Globus pallidus (tissue), 1 donor: ENCODE measurements at regions not wholly inside any gene's neighbourhood (a gene's known extent, or its start where the extent isn't known, plus 50 kb on each side); places are given as distances from the start of the nearest gene placed in this dataset.
A peak's percentile ranks its signal among the peaks of the same experiment; 100 is the strongest.

Experiments used
- DNase-seq: peaks from one replicate; pipeline ENCODE4 v3.0.0-alpha.2; 2015; ENCODE audit warnings: low spot score

DNA sequence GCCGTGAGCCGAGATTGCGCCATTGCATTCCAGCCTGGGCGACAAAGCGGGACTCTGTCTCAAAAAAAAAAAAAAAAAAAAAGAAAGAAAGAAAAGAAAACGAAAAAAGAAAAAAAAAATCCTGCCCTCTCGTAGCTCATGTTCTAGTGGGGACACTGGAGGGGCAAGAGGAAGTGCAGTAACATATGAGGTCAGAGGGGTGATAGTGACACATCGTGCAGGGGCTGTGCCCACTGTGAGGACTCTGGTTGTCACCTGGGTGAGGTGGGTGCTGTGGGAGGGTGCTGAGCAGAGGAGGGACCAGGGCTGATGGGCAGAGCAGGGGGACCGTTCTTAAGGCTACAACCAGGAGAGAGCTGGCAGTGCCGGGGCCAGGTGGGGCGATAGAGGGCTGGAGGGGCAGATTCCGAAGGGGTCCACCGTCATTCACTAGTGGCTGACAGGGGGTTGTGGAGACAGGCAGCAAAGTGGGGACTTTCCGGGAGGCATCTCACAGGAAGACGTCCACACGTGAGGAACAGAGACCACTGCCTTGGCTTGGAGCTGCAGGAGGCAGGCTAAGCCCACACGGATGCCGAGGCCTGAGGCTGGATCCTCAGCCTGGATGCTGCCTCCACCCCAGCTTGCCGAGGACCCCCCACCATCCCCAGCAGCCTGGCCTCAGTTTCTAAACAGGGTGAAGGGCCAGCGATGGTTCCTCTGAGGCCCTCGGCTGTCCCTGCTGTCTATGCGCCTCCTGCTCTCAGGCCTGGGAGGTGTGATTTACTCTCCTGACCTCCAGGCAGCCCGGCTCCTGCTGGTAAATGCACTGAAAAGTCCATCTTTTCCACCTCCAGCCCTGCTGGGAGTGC, 154.3 kb upstream of the IQSEC1 start:
- DNase-seq, result no peak

- no peak for DNase-seq
Measured at GRCh38 chr3:13224967-13225366, 151.7 kb upstream of the IQSEC1 start.

DNA sequence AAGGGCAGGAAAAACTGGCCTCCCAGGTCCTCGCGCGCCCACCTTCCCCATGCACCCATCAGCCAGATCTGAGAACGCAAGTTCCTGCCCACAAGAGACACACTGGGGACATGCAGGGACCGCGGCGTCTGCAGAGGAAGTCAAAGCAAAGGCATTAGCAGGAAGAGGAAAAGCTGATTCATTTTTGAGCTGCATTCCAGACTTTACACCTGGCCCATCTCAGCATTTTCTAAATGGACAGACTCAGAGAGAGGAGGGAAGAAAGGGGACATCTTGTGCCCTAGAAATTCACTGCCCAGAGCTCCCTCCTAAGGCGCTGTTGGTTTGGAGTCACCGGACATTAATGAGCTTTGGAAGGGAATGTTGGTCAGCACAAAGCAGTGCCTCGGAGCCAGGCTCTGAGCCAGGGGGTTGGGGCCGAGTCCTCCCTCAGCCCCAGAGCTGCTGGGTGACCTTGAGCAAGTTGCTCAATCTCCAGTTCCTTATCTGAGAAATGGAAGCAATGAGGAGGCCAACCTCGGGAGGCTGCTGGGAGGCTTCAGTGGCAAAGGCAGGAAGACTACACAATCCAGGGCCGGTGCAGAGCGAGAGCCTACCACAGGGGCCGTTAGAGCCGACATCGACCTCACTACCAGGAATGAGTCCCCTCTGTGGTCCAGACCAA, 150.5 kb upstream of the IQSEC1 start:
- no peak for DNase-seq

DNA sequence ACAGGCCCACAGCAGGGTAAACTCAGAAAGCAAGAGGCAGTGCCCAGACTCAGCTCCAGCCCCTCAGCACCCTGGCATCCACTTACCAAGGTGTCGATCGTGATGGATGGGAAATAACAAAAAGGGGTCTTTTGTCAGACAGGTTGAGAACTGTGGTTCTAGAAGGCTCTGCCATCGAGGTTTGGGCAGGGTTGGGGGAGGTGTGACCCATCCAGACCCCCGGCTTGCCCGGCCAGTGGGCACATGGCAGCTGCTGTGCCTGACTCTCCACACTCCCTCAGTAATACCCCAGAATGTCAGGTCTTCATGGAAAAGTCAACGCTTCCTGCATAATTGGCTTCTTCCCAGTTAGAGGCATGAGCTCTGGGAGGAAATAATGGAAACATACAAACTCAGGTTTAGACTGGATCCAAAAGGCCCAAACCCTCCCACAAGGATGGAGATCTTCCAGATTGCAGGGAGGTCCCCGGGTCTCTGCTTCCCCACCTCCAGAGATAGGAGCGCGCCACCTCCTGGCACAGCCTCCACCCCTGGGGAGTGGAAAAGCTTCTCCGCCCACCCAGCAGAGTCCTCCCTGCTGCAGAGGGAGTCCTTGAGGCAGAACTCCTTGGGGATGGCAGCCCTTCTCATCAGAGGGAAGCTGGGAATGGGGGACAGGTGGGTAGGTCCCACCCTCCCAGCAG, 149.8 kb upstream of the IQSEC1 start:
- no peak for DNase-seq

DNA sequence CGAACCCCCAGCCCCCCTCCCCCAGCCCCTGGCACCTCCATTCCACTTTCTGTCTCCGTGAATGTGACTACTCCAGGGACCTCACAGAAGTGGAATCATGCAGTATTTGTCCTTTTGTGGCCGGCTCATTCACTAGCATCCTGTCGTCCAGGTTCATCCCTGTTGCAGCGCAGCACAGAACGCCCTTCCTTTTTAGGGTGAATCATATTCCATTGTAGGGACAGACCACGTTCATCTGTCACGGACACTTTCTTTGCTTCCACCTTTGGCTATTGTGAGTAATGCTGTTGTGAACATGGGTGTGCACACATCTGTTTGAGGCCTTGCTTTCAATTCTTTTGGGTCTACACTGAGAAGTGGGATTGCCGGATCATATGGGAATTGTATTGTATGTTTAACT, 148.9 kb upstream of the IQSEC1 start:
- no peak for DNase-seq

GRCh38 chr3:13221491-13222061, 148.3 kb upstream of the IQSEC1 start:
- DNase-seq, result no peak

DNA sequence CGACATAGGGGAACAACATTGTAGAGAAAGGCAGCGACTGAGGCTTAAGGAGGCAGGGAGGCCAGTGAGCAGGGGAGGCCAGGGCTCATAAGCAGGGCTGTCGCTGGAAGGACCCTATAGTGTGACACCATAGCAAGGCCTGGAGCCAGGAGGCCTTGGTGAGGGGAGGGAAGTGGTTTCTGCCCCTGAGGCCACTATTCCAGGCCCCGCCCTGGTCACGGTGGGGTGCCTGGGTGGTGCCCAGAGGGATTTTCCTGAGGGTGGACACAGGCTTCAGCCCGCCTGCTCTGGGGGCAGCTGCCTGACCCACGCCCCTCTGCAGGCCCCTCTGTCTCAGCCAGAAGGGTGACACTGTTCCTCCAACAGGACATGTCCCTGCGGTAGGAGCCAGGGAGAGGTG, 147.8 kb upstream of the IQSEC1 start:
- DNase-seq, result no peak

DNA sequence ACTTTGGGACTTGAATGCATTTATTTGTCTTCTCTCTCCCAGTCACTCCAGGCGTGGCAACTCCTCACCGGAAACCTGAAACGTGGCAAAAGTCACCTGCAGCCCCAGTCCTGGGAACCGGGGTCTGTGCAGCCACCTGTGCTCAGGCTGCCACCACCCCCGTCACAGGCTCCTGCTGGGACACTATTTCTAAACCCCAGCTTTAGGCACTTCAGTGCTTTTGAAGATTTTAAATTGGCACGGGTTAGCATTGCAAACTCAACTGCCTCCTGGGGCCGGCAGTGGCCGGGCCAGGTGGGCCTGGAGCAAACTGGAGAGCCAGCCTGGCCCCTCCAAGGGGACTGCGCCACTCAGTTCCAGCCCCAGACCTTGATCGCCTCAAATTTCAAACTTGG, 146.7 kb upstream of the IQSEC1 start:
- DNase-seq, result no peak

DNA sequence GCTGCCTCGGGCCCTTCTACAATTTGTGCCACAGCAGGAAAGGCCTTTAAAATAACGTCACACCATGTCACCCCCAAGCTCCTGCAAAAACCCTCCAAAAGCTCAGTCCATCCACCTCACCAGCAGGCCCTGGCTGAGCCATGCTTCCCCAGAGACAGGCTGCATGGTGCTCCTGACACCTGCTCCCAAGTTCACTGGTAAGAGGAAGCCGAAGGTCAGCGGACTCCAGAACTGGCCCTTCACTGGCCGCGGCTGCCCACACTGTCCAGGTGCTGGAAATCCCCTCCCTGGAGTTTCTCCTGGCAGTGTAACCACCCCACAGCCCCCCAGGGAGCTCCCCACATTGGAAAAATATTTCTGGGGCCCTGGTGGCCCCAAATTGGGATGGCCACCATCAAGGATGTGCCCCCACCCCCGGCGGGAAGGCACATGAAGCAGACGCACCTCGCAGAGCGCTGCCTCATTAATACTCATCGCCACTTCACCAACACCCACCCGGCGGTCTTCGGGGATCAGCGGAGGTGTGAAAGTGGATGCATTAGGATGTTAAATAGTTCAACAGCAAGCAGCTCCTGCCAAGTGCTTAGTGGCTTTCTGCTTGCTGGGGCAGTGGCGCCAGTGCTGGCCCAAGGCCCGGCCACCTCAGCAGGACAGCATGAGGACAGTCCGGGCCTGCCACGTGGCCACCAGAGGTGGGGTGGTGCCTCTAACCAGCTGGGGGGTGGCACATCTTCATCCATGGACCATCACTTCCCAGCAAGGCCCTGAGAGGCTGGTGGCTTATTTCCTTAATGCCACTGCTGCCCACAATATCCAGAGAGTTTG, 146.1 kb upstream of the IQSEC1 start:
- peak; percentile 12 for DNase-seq

- no peak for DNase-seq
Measured at GRCh38 chr3:13218541-13218908, 145.3 kb upstream of the IQSEC1 start.

GRCh38 chr3:13217736-13218540, 144.7 kb upstream of the IQSEC1 start:
- DNase-seq, result no peak

DNA sequence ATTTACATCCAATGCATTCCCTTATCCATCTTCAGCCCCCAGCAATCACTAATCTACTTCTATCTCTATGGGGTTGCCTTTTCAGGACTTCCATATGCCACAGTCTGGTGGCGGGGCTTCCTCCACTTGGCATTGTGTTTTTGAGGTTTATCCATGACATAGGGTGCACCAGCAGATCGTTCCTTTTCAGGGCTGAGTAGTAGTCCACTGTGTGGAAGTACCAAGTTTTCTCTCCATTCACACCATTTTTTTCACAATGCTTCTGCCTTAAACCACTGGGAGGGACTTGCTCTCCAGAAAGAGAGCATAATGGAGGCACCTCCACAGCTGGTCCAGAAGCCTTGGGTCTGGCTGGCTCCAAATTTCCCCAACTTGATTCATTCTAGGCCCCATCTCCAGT, 144.0 kb upstream of the IQSEC1 start:
- no peak for DNase-seq

DNA sequence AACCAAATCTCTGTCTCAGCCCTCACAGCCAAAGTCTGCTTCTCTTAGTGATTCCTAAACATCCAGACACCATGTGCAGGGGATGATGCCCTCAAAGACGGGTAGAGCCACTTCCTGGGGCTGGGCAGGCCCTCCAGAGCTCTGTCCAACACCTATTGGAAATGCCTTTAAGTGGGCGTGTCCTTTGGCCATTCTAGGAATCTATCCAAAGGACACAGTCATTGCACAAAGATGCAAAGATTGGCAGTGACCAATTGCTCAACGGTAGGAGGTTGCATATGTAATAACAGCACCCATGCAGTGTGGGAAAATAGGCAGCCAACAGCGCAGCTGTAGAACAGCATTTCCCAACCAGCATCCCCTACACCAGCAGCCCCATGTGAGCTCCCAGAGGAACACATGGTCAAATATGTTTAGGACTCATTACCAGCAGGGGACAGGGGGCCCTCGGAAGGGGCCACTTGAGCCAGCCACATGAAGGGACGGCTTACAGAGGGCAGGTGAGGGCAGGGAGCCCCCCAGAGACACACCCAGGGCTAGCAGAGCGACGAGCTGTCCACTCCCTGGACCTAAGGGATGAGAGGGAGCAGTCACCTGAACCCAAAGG, 142.8 kb upstream of the IQSEC1 start:
- no peak for DNase-seq

DNA sequence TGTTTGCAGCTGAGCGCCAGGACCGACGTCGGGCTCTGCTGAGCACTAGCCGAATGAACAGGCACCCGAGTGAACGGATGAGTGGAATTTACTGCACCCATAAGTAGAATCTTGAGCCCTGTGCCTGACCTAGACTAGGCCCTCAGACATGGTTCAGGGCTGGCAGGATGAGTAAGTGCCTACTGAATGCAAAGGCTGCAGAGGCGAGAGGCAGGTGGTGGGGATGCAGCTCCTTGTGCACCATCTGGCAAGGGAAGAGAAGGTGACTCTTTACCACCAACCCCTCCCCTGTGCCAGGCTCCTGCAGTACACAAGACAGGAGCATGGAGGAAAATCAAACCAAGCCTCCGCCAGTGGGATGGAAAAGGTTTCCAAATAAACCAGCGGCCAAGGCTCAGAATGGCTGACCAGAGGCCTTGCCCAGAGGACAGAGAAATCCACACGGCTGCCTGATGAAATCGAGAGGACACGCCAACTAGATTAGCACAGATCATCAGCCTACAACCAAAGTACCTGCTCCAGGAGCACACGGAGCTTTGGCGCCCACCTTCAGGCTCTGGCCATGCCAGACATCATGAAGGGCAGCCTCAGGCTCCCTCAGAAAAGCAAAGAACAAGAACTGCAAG, 141.7 kb upstream of the IQSEC1 start:
- DNase-seq, result no peak

- no peak for DNase-seq
Measured at GRCh38 chr3:13213911-13214846, 140.9 kb upstream of the IQSEC1 start.

DNA sequence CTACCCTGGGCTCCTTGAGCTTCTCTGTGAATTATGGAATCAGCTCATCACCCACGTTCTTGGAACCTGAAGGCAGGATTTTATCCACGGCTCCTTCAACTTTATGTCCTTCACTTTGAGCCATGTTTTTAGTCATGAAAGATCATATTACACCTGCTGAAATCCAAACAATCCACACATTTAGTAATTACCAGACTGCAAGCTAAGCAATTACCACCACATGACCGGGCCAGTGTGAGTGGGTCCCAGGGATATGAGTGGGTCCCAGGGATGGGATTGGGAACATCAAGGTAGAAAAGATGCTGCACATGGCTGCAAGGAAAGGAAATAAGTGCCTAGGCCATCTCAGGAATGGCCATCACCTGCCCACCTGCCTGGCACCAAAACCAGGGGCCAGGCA, 140.3 kb upstream of the IQSEC1 start:
- DNase-seq, result no peak

DNA sequence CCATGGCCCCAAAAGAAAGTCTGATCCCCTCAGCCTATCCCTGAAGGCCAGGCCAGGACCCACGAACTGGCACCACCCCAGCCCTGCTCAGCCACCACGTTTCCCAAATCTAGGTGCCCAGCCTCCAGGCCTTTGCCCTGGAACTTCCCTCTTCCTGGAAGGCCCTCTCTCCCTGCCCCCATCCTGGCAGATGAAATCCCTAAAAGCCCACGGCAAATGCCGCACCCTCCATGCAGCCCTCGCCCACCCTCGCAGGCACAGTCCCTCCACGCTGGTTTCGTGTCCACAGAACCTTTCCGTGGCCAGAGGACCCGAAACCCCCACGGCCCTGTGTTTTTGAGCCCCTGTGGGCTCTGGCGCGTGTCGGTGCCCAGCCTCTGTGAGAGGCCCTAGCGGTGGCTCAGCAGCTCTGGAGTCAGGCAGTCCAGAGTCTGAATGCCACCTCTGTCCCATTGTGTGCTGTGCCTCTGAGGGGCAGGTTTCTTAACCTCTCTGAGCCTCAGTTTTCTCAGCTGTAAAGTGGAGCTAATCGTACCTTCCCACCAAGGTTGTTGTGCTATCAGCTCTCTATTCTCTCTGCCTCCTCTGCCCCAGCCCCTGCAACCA, 138.5 kb upstream of the IQSEC1 start:
- DNase-seq, result no peak

DNA sequence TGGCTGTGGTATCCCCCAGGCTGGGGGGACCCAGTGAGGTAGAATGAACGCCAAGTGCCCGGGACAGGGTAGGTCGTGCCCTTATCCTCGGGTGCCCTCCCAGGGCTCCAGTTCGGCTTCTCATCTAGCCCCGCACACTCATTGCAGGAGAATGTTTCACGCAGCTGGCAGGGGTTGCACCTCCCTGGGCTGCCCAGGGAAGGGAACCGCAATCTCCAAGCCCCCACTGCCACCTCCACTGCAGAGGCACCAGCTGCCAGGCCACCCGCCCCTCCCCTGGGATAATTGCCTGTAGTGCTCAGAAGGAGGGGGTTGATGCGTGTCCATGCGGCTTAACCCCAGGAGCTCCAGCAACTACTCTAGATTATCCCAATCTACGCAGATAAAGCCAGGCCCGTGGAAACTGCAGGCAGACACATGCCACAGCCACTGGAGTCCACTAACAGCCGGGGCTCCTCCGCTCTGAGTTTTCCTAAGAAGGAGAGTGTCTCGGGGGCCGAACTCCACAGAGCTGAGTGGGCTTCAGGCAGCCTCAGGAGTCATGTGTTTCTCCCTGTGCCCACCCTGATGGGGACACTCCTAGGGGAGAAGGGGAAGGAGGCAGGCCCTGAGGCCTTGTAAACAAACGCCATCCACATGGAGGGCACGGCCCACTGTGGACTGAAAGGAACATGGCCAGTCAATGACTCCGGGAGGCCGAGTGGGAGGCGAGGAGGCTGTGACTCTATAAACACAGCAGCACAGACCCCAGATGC, 137.2 kb upstream of the IQSEC1 start:
- DNase-seq, result no peak
